ENCODE measurements at regions not wholly inside any gene's neighbourhood (a gene's known extent, or its start where the extent isn't known, plus 50 kb on each side); places are given as distances from the start of the nearest gene placed in this dataset.

DNA sequence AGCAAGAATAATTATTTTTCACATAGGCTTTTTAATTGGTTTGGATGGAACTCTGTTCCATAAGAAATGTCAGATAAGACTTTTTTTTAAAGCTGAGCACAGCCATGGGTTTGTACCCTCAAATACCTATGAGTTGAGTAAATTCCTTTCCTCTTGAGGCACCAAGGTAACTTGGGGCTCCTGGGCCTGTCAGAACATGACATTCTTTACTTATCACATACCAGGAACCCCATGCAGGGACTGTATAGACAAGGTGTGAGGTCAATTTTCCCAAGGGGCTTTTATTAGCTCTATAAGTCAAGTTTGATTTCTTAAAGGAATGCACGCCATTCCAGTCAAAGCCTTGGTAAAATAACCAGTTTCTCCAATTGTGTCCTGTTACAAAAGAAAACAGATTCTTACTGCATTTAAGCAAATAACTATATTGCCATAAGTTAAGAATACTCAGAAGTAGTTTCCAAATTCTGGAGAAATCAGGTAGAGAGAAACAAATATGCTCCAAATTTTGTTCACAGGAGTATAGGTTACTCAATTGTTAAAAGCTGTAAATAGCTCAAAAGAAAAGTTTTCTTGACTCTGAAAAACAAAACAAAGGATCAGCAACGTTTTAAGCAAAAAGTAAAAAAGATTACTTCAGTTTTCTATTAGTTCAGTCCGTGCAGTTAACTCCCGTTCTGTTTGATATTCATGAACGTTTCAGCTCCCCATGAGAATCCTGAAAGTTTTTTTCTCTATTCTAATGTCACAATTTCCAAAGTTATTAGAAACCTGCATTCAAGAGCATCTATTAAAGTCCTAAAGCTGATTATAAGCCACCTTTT is 167.5 kb upstream of the NAMPT start:
- intact Hi-C loops (cut with DNase I) = no loop called here
- Histone ChIP-seq H3K27me3 (ENCODE audit: insufficient read depth in 3 of 3, low read length in 2 of 3) (no peaks in the 10 kb centered on the region), H3K4me3 (no peak overlapping the region), H3K4me1 (no peaks in the 10 kb centered on the region), H3K9me3 (no peaks in the 10 kb centered on the region), H3K27ac (no peak overlapping the region), H3K36me3 (ENCODE audit: insufficient read depth in 1 of 2, low read depth in 1 of 2) (no peaks in the 10 kb centered on the region)
- DNase-seq (no peak), ATAC-seq (no peak)
- TF ChIP-seq, protein P1, sequence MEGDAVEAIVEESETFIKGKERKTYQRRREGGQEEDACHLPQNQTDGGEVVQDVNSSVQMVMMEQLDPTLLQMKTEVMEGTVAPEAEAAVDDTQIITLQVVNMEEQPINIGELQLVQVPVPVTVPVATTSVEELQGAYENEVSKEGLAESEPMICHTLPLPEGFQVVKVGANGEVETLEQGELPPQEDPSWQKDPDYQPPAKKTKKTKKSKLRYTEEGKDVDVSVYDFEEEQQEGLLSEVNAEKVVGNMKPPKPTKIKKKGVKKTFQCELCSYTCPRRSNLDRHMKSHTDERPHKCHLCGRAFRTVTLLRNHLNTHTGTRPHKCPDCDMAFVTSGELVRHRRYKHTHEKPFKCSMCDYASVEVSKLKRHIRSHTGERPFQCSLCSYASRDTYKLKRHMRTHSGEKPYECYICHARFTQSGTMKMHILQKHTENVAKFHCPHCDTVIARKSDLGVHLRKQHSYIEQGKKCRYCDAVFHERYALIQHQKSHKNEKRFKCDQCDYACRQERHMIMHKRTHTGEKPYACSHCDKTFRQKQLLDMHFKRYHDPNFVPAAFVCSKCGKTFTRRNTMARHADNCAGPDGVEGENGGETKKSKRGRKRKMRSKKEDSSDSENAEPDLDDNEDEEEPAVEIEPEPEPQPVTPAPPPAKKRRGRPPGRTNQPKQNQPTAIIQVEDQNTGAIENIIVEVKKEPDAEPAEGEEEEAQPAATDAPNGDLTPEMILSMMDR (IDR thresholded peaks at IDR 0.05) = no peak
- WGBS, 3 donors = 74 to 77% (median 75%) methylated on average over 5 of the region's 5 CpGs

DNA sequence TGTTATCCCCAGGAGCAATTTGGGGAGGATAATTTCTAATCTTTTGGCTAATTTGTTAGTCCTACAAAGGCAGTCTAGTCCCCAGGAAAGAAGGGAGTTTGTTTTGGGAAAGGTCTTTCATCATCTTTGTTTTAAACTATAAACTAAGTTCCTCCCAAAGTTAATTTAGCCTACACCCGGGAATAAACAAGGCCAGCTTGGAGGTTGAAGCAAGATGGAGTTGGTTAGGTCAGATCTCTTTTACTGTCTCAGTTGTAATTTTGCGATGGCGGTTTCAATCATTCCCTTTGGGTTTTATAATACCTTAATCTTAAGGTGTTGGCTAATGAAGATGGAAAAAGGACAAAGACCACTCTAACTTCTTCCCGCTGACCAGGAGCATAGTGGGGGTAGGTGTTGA is 166.4 kb upstream of the NAMPT start:
- no peak overlapping the region for H3K27ac ChIP-seq
- H3K9me3 ChIP-seq = no peaks in the 10 kb centered on the region
- no peak overlapping the region for H3K4me3 ChIP-seq
- intact Hi-C loops (cut with DNase I) = no loop called here
- H3K27me3 ChIP-seq (ENCODE audit: insufficient read depth in 3 of 3, low read length in 2 of 3) = no peaks in the 10 kb centered on the region
- DNase-seq = no peak
- no peaks in the 10 kb centered on the region for H3K36me3 ChIP-seq (ENCODE audit: insufficient read depth in 1 of 2, low read depth in 1 of 2)
- no peak for ATAC-seq
- WGBS, 3 donors = 91 to 95% (median 95%) methylated on average over 4 of the region's 4 CpGs
- TF ChIP-seq, protein P1 (IDR thresholded peaks at IDR 0.05) = no peak
- no peaks in the 10 kb centered on the region for H3K4me1 ChIP-seq

DNA sequence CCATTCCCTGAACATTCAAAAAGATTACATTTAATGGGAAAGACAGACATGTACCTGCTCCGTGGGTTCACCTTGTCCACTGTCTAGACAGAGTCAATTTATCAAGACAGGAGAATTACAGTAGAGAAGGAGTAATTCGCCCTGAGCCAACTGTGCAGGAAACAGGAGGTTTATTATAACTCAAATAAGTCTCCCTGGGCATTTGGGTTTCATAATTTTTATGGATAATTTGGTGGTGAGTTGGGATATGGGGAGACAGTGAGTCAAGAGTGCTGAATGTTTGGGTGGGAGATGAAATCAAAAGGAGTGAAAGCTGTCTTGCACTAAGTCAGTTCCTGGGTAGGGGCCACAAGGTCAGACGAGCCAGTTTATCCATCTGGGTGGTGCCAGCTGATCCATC is 165.9 kb upstream of the NAMPT start:
- TF ChIP-seq, protein P1 (IDR thresholded peaks at IDR 0.05) = no peak
- no peak for ATAC-seq
- no peaks in the 10 kb centered on the region for H3K4me1 ChIP-seq
- DNase-seq = no peak
- intact Hi-C loops (cut with DNase I) = no loop called here
- H3K27ac ChIP-seq = no peak overlapping the region
- H3K4me3 ChIP-seq = no peak overlapping the region
- WGBS, 3 donors = 62 to 68% (median 68%) methylated on average over 3 of the region's 3 CpGs
- H3K36me3 ChIP-seq (ENCODE audit: insufficient read depth in 1 of 2, low read depth in 1 of 2) = no peaks in the 10 kb centered on the region
- H3K27me3 ChIP-seq (ENCODE audit: insufficient read depth in 3 of 3, low read length in 2 of 3) = no peaks in the 10 kb centered on the region
- no peaks in the 10 kb centered on the region for H3K9me3 ChIP-seq

DNA sequence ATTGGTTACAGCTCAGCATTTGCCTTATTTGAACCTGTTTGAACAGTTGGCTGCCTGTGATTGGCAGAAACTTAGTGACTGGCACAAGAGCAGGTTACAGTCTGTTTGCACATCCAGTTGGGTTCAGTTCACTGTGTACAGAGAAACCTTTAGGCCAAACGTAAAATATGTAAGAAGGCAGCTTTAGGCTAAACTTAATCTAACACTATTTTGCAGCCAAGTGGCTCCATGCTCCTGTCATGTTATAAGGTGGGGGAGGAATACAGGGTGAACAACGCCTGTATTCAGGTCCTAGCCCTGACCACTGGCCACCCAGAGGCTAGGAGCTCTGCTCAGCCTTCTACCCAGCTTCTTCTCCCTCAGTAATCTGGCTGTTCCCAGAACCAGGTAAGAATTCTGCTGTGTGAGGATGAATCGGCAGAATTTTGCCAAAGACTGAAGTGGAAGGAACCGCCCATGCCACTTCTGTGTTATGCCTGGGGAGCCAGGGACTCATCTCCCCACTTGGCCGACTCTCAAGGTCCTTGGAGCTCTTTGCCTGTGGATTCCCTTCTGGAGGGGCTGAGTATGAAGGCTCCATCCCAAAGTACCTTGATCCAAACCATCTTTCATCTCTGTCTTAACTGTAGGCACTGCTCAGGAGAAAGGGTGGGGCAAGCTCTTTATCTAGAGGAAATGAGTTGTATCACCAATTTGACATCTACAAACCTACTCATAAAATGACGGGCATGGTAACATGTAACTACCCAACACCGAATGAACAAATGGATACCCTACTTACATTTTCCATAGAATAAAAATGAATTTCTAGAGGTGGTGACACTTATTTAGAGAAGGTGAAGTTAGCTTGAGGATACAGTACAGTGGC is 164.4 kb upstream of the NAMPT start:
- TF ChIP-seq, protein P1 (IDR thresholded peaks at IDR 0.05) = no peak
- peaks cover 0 to 4% (median 0%) of the 10 kb centered on the region in 3 donors for H3K27me3 ChIP-seq (ENCODE audit: insufficient read depth in 3 of 3, low read length in 2 of 3)
- ATAC-seq (no peak), DNase-seq (no peak)
- no peak overlapping the region for H3K4me3 ChIP-seq
- H3K27ac ChIP-seq = no peak overlapping the region
- intact Hi-C loops (cut with DNase I) = no loop called here
- H3K4me1 ChIP-seq = no peaks in the 10 kb centered on the region
- no peaks in the 10 kb centered on the region for H3K36me3 ChIP-seq (ENCODE audit: insufficient read depth in 1 of 2, low read depth in 1 of 2)
- 82 to 88% (median 84%) methylated on average over 7 of the region's 7 CpGs for WGBS, 3 donors
- no peaks in the 10 kb centered on the region for H3K9me3 ChIP-seq
